ENCODE measurements at regions not wholly inside any gene's neighbourhood (a gene's known extent, or its start where the extent isn't known, plus 50 kb on each side); places are given as distances from the start of the nearest gene placed in this dataset.

DNA sequence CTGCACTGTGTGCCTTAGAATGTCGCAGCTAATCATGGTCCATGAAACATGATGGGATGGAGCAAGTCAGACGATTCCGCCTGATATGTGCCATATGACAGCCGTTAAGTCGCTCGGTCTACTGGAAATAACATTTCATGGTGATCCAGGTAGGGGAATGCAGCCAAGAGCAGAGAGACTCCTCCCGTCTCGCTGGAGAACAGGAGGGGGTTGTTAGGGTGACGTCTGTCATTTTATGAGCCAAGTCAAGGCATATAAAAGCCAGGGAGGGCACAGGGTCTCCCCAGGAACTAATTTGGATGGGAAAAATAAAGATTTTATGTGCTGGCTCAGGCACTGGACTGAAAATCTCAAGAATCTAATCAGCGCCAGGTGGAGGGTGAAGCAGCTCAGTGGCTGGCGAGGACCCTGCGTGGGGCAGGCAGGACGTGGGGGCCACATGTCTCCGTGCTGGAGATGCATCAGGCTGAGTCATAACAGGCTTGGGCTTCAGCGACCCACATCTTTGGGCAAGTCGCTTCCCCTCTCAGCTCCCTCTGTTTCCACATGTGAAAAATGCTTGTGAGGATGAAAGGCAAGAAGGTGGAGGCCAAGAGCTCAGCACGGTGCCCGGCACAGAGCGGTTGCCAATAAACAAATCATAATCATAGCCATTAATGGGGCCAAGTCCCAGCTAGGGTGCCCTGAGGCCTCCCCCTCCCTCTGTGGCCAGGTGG lies 234.6 kb downstream of the ANKRD60 start:
- ChIA-PET CTCF (no interaction called here), POLR2A (ENCODE audit: unreplicated experiment) (no interaction called here)
- H4K8ac ChIP-seq (ENCODE audit: low read depth in 2 of 2, low read length in 2 of 2), result no peak overlapping the region
- H2AK5ac ChIP-seq (ENCODE audit: low read depth, low read length), result no peak overlapping the region
- no peak overlapping the region for H3K27ac ChIP-seq (ENCODE audit: insufficient read depth, low read length)
- BruUV-seq (replicated peaks), result no TSS peak
- H3K36me3 ChIP-seq (ENCODE audit: control insufficient read depth, insufficient read depth, low read length), result no peaks in the 10 kb centered on the region
- no peak overlapping the region for H3K56ac ChIP-seq (ENCODE audit: extremely low read depth, insufficient read depth, low read length)
- no peak overlapping the region for H2AK9ac ChIP-seq (replicated peaks; ENCODE audit: low read depth, low read length, poor library complexity)
- no peaks in the 10 kb centered on the region for H3K79me1 ChIP-seq (ENCODE audit: low read depth in 1 of 2, low read length in 2 of 2)
- no peak overlapping the region for H3K18ac ChIP-seq (ENCODE audit: low read depth, low read length)
- H3K9ac ChIP-seq (ENCODE audit: low read depth, low read length), result no peak overlapping the region
- no peak overlapping the region for H2BK120ac ChIP-seq (ENCODE audit: low read depth, low read length)
- no peak overlapping the region for H3K4me3 ChIP-seq (ENCODE audit: insufficient read depth, low read depth, low read length)
- no peak overlapping the region for H4K5ac ChIP-seq (ENCODE audit: low read depth, low read length)
- intact Hi-C loops (cut with micrococcal nuclease), result no loop called here
- no peaks in the 10 kb centered on the region for H3K27me3 ChIP-seq (ENCODE audit: control insufficient read depth, insufficient read depth, low read length)
- no peak overlapping the region for H2BK20ac ChIP-seq (ENCODE audit: low read depth, low read length)
- ATAC-seq (ENCODE audit: low read depth) (no peak), DNase-seq (no peak)
- H2BK15ac ChIP-seq (ENCODE audit: low read depth, low read length), result no peak overlapping the region
- H3K4me2 ChIP-seq (ENCODE audit: low read depth, low read length), result no peak overlapping the region
- H2BK5ac ChIP-seq (ENCODE audit: low read depth, low read length, poor library complexity, severe bottlenecking), result no peak overlapping the region
- H2AFZ ChIP-seq (replicated peaks; ENCODE audit: low read length, poor library complexity), result no peak overlapping the region
- TF ChIP-seq, protein P1, sequence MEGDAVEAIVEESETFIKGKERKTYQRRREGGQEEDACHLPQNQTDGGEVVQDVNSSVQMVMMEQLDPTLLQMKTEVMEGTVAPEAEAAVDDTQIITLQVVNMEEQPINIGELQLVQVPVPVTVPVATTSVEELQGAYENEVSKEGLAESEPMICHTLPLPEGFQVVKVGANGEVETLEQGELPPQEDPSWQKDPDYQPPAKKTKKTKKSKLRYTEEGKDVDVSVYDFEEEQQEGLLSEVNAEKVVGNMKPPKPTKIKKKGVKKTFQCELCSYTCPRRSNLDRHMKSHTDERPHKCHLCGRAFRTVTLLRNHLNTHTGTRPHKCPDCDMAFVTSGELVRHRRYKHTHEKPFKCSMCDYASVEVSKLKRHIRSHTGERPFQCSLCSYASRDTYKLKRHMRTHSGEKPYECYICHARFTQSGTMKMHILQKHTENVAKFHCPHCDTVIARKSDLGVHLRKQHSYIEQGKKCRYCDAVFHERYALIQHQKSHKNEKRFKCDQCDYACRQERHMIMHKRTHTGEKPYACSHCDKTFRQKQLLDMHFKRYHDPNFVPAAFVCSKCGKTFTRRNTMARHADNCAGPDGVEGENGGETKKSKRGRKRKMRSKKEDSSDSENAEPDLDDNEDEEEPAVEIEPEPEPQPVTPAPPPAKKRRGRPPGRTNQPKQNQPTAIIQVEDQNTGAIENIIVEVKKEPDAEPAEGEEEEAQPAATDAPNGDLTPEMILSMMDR (conservative IDR thresholded peaks at IDR 0.05; ENCODE audit: low read depth, low read length), result no peak
- TF ChIP-seq SMC3 (IDR thresholded peaks at IDR 0.05; ENCODE audit: low read depth, low read length) (no peak), MAZ (IDR thresholded peaks at IDR 0.05; ENCODE audit: borderline replicate concordance, low read depth, low read length) (no peak), POLR2A (IDR thresholded peaks at IDR 0.05; ENCODE audit: low read depth, low read length) (no peak), CEBPB (IDR thresholded peaks at IDR 0.05; ENCODE audit: low read depth, low read length) (no peak), MXI1 (IDR thresholded peaks at IDR 0.05; ENCODE audit: borderline replicate concordance, low read depth, low read length) (no peak), RAD21 (IDR thresholded peaks at IDR 0.05; ENCODE audit: low read length) (no peak), FOS (IDR thresholded peaks at IDR 0.05; ENCODE audit: low read depth, low read length) (no peak), CHD1 (IDR thresholded peaks at IDR 0.05; ENCODE audit: low read depth, low read length) (no peak), BHLHE40 (IDR thresholded peaks at IDR 0.05; ENCODE audit: low read depth, low read length) (no peak), NFE2L2 (IDR thresholded peaks at IDR 0.05; ENCODE audit: low read depth, low read length) (no peak), RCOR1 (IDR thresholded peaks at IDR 0.05; ENCODE audit: insufficient replicate concordance, low read length) (no peak), RFX5 (IDR thresholded peaks at IDR 0.05; ENCODE audit: low read depth, low read length) (no peak), MAFK (IDR thresholded peaks at IDR 0.05; ENCODE audit: low read depth, low read length) (no peak)
- TF ChIP-seq, protein P2, sequence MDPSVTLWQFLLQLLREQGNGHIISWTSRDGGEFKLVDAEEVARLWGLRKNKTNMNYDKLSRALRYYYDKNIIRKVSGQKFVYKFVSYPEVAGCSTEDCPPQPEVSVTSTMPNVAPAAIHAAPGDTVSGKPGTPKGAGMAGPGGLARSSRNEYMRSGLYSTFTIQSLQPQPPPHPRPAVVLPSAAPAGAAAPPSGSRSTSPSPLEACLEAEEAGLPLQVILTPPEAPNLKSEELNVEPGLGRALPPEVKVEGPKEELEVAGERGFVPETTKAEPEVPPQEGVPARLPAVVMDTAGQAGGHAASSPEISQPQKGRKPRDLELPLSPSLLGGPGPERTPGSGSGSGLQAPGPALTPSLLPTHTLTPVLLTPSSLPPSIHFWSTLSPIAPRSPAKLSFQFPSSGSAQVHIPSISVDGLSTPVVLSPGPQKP (IDR thresholded peaks at IDR 0.05; ENCODE audit: borderline replicate concordance, low read depth, low read length), result no peak
- TF ChIP-seq, protein P3, sequence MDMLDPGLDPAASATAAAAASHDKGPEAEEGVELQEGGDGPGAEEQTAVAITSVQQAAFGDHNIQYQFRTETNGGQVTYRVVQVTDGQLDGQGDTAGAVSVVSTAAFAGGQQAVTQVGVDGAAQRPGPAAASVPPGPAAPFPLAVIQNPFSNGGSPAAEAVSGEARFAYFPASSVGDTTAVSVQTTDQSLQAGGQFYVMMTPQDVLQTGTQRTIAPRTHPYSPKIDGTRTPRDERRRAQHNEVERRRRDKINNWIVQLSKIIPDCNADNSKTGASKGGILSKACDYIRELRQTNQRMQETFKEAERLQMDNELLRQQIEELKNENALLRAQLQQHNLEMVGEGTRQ (IDR thresholded peaks at IDR 0.05; ENCODE audit: low read depth, low read length), result no peak
- no peaks in the 10 kb centered on the region for H3K4me1 ChIP-seq (ENCODE audit: control insufficient read depth, insufficient read depth, low read length)
- H4K91ac ChIP-seq (ENCODE audit: insufficient read depth, low read depth, low read length), result no peak overlapping the region
- H3K9me3 ChIP-seq (ENCODE audit: control insufficient read depth, insufficient read depth, low read length), result no peaks in the 10 kb centered on the region
- H3K23ac ChIP-seq (ENCODE audit: low read depth, low read length), result no peak overlapping the region
- H4K20me1 ChIP-seq (ENCODE audit: insufficient read depth, low read length), result no peaks in the 10 kb centered on the region
- no peak overlapping the region for H3K14ac ChIP-seq (replicated peaks; ENCODE audit: low read depth, low read length)
- H3K9me1 ChIP-seq (ENCODE audit: insufficient read depth, low read length), result no peaks in the 10 kb centered on the region
- no peak overlapping the region for H3K4ac ChIP-seq (ENCODE audit: low read depth, low read length)
- dilution Hi-C loops (cut with HindIII; ENCODE audit: low sequenced_read_pairs, unreplicated experiment), result no loop called here
- WGBS, 2 experiments (ENCODE audit: extremely low coverage in 2 of 2, insufficient read length in 1 of 2), result 59% methylated on average over 7 of the region's 19 CpGs; no CpG with 5 or more reads in 1 of the 2 experiments
- in situ Hi-C loops (cut with MboI; ENCODE audit: low sequenced_read_pairs), result no loop called here

Data from IMR-90 (cell line).